CD8-positive, alpha-beta memory T cell (primary cell): ENCODE measurements at regions not wholly inside any gene's neighbourhood (a gene's known extent, or its start where the extent isn't known, plus 50 kb on each side); places are given as distances from the start of the nearest gene placed in this dataset.

Experiments
- CTCF ChIA-PET: fragments of 350-600 bp; sonication (Branson Sonifier 250); formaldehyde crosslinking; loops from one replicate; lab custom pipeline; 2021; ENCODE audit warnings: antibody characterized with exemption; lab: Charles Lee
- POLR2A ChIA-PET: fragments of 350-600 bp; sonication (Branson Sonifier 250); formaldehyde crosslinking; loops from one replicate; lab custom pipeline; 2021; ENCODE audit warnings: antibody characterized with exemption; lab: Charles Lee
- DNase-seq, 5 donors: peaks; one replicate each; pipeline versions ENCODE4 v3.0.0 to v3.0.0-alpha.2; 2020 to 2022; ENCODE audit warnings: mixed read lengths in 1 of 5
- H3K27ac ChIP-seq: one replicate; pipeline ENCODE4 v1.7.0; 2013; ENCODE audit warnings: low read depth, mild to moderate bottlenecking, low read length, moderate library complexity
- H3K27me3 ChIP-seq: 2 replicates; pipeline ENCODE4 v1.7.0; 2013; ENCODE audit warnings: low read length, mild to moderate bottlenecking; ENCODE audit not compliant: insufficient read depth, poor library complexity, severe bottlenecking
- H3K36me3 ChIP-seq: 2 replicates; pipeline ENCODE4 v1.7.0; 2013; ENCODE audit warnings: mild to moderate bottlenecking, low read length, moderate library complexity; ENCODE audit not compliant: insufficient read depth
- H3K4me1 ChIP-seq: 2 replicates; pipeline ENCODE4 v1.7.0; 2013; ENCODE audit warnings: mild to moderate bottlenecking, low read length, moderate library complexity; ENCODE audit not compliant: insufficient read depth
- H3K4me3 ChIP-seq: 2 replicates; pipeline ENCODE4 v1.7.0; 2013; ENCODE audit warnings: mild to moderate bottlenecking, low read length
- H3K9me3 ChIP-seq: 2 replicates; pipeline ENCODE4 v1.7.0; 2013; ENCODE audit warnings: mild to moderate bottlenecking, low read length
- H3K27ac Mint-ChIP-seq, 8 donors: one replicate each; pipeline ENCODE4 v1.8.0; 2020 to 2021; ENCODE audit warnings: mixed read lengths in 8 of 8, mild to moderate bottlenecking in 6 of 8, inconsistent platforms in 3 of 8, moderate library complexity in 3 of 8
- H3K27me3 Mint-ChIP-seq, 2 donors: one replicate each; pipeline ENCODE4 v1.8.0; 2020 to 2021; ENCODE audit warnings: mixed read lengths in 2 of 2, mild to moderate bottlenecking in 1 of 2, moderate library complexity in 1 of 2
- H3K36me3 Mint-ChIP-seq, 3 donors: one replicate each; pipeline ENCODE4 v1.8.0; 2020 to 2021; ENCODE audit warnings: mixed read lengths in 3 of 3, inconsistent platforms in 1 of 3, mild to moderate bottlenecking in 1 of 3
- H3K4me1 Mint-ChIP-seq, 3 donors: one replicate each; pipeline ENCODE4 v1.8.0; 2020 to 2021; ENCODE audit warnings: mixed read lengths in 3 of 3, inconsistent platforms in 1 of 3, mild to moderate bottlenecking in 1 of 3
- H3K4me3 Mint-ChIP-seq, 7 donors: one replicate each; pipeline ENCODE4 v1.8.0; 2020 to 2021; ENCODE audit warnings: mixed read lengths in 7 of 7, mild to moderate bottlenecking in 6 of 7, moderate library complexity in 4 of 7, inconsistent platforms in 2 of 7
- H3K9me3 Mint-ChIP-seq, 5 donors: one replicate each; pipeline ENCODE4 v1.8.0; 2020 to 2022; ENCODE audit warnings: mixed read lengths in 5 of 5, mild to moderate bottlenecking in 3 of 5, moderate library complexity in 2 of 5, inconsistent platforms in 1 of 5

GRCh38 chr4:117783716-117784115 is 250.6 kb upstream of the NDST3 start:
- Mint-ChIP-seq H3K27ac (no peak overlapping the region), H3K27me3 (no peaks in the 10 kb centered on the region), H3K4me1 (no peaks in the 10 kb centered on the region), H3K4me3 (no peak overlapping the region), H3K36me3 (no peaks in the 10 kb centered on the region), H3K9me3 (peaks cover 0 to 4% (median 0%) of the 10 kb centered on the region in 5 donors)
- no peaks in the 10 kb centered on the region for H3K9me3 ChIP-seq
- H3K4me1 ChIP-seq, result no peaks in the 10 kb centered on the region
- ChIA-PET POLR2A (no interaction called here), CTCF (no interaction called here)
- no peaks in the 10 kb centered on the region for H3K36me3 ChIP-seq
- no peak overlapping the region for H3K27ac ChIP-seq
- no peaks in the 10 kb centered on the region for H3K27me3 ChIP-seq
- no peak overlapping the region for H3K4me3 ChIP-seq
- DNase-seq, result no peak

DNA sequence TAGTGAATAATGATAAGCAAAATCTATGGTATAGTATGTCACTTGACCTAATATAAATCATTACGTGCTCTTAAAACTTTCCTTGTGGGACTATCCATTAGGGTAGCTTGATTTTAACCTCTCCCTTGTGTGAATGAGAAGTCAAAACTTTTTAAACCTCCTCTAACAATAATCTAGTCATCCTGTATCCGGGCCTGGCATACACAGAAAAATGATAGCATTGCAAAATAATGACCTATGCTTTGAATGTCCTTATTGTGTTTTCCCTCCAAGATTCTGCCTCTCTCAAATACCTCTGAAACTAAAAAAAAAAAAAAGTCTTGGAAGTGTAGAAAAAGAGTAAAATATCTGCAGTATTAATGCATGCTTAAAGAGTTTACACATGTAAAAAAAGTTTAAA is 250.0 kb upstream of the NDST3 start:
- POLR2A ChIA-PET, result no interaction called here
- Mint-ChIP-seq H3K9me3 (peaks cover 0 to 4% (median 0%) of the 10 kb centered on the region in 5 donors), H3K4me1 (no peaks in the 10 kb centered on the region), H3K36me3 (no peaks in the 10 kb centered on the region), H3K4me3 (no peak overlapping the region), H3K27me3 (no peaks in the 10 kb centered on the region), H3K27ac (no peak overlapping the region)
- Histone ChIP-seq H3K27ac (no peak overlapping the region), H3K9me3 (no peaks in the 10 kb centered on the region), H3K4me1 (no peaks in the 10 kb centered on the region), H3K36me3 (no peaks in the 10 kb centered on the region), H3K4me3 (no peak overlapping the region), H3K27me3 (no peaks in the 10 kb centered on the region)
- DNase-seq, result no peak
- CTCF ChIA-PET, result no interaction called here

DNA sequence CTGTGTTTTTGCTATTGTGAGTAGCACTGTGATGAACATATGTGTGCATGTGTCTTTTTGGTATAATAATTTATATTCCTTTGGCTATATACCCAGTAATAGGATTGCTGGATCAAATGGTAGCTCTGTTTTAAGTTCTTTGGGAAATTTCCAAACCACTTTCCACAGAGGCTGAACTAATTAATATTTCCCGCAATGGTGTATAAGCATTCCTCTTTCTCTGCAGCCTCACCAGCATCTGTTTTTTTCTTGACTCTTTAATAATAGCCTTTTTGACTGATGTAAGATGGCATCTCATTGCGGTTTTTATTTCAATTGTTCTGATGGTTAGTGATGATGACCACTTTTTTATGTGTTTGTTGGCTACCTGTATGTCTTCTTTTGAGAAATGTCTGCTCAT is 247.7 kb upstream of the NDST3 start:
- Mint-ChIP-seq H3K27me3 (no peaks in the 10 kb centered on the region), H3K27ac (no peak overlapping the region), H3K9me3 (peaks cover 0 to 4% (median 0%) of the 10 kb centered on the region in 5 donors), H3K36me3 (no peaks in the 10 kb centered on the region), H3K4me3 (no peak overlapping the region), H3K4me1 (no peaks in the 10 kb centered on the region)
- no peak overlapping the region for H3K4me3 ChIP-seq
- no peaks in the 10 kb centered on the region for H3K9me3 ChIP-seq
- no peaks in the 10 kb centered on the region for H3K27me3 ChIP-seq
- no peak for DNase-seq
- ChIA-PET CTCF (no interaction called here), POLR2A (no interaction called here)
- no peaks in the 10 kb centered on the region for H3K4me1 ChIP-seq
- H3K36me3 ChIP-seq, result no peaks in the 10 kb centered on the region
- no peak overlapping the region for H3K27ac ChIP-seq

- no peaks in the 10 kb centered on the region for H3K36me3 Mint-ChIP-seq
Measured at GRCh38 chr4:117793845-117794480, 240.3 kb upstream of the NDST3 start.

GRCh38 chr4:117796677-117797076 is 237.6 kb upstream of the NDST3 start:
- ChIA-PET POLR2A (no interaction called here), CTCF (no interaction called here)
- peaks cover 0 to 16% (median 0%) of the 10 kb centered on the region in 5 donors for H3K9me3 Mint-ChIP-seq
- H3K4me1 Mint-ChIP-seq, result no peaks in the 10 kb centered on the region
- Histone ChIP-seq H3K27me3 (no peaks in the 10 kb centered on the region), H3K27ac (no peak overlapping the region), H3K9me3 (no peaks in the 10 kb centered on the region), H3K4me1 (no peaks in the 10 kb centered on the region), H3K4me3 (no peak overlapping the region), H3K36me3 (no peaks in the 10 kb centered on the region)
- H3K4me3 Mint-ChIP-seq, result no peak overlapping the region
- H3K36me3 Mint-ChIP-seq, result no peaks in the 10 kb centered on the region
- no peak for DNase-seq
- no peak overlapping the region for H3K27ac Mint-ChIP-seq
- H3K27me3 Mint-ChIP-seq, result peaks cover 0 to 2% of the 10 kb centered on the region in 2 donors

More at GRCh38 chr4:117793845-117794480, 240.3 kb upstream of the NDST3 start:
- Histone ChIP-seq H3K27ac (no peak overlapping the region), H3K4me3 (no peak overlapping the region), H3K36me3 (no peaks in the 10 kb centered on the region), H3K27me3 (no peaks in the 10 kb centered on the region), H3K9me3 (no peaks in the 10 kb centered on the region), H3K4me1 (no peaks in the 10 kb centered on the region)
- Mint-ChIP-seq H3K4me3 (no peak overlapping the region), H3K27ac (no peak overlapping the region), H3K9me3 (peaks cover 0 to 16% (median 0%) of the 10 kb centered on the region in 5 donors), H3K27me3 (no peaks in the 10 kb centered on the region), H3K4me1 (no peaks in the 10 kb centered on the region)
- CTCF ChIA-PET, result no interaction called here
- no peak for DNase-seq
- POLR2A ChIA-PET, result no interaction called here

GRCh38 chr4:117800636-117801035 is 233.7 kb upstream of the NDST3 start:
- Histone ChIP-seq H3K4me3 (no peak overlapping the region), H3K27ac (no peak overlapping the region), H3K9me3 (no peaks in the 10 kb centered on the region), H3K27me3 (no peaks in the 10 kb centered on the region), H3K4me1 (no peaks in the 10 kb centered on the region), H3K36me3 (no peaks in the 10 kb centered on the region)
- POLR2A ChIA-PET, result no interaction called here
- Mint-ChIP-seq H3K9me3 (peaks cover 0 to 7% (median 0%) of the 10 kb centered on the region in 5 donors), H3K4me1 (no peaks in the 10 kb centered on the region), H3K27ac (no peak overlapping the region), H3K27me3 (peaks cover 0 to 2% of the 10 kb centered on the region in 2 donors), H3K4me3 (no peak overlapping the region), H3K36me3 (no peaks in the 10 kb centered on the region)
- DNase-seq, result no peak
- CTCF ChIA-PET, result no interaction called here

DNA sequence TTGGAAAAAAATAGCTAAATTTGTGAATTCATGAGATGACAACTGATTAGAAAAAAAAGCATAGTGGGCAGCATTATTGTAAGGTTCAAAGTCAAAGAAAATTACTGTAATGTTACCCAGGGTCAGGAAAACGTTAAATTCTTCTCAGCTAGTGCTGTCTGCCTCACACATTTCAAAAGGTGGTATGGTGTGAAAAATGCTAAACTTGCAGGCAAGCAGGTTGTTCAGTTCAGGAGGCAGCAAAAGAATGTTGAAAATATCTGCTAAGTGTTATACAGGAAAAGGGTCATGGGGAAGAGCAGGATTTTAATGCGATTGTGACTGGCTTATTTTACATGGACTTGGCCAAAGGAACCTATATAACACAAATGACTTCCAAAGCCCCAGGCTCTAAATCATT is 232.5 kb upstream of the NDST3 start:
- ChIA-PET CTCF (no interaction called here), POLR2A (no interaction called here)
- no peaks in the 10 kb centered on the region for H3K9me3 ChIP-seq
- H3K27me3 ChIP-seq, result no peaks in the 10 kb centered on the region
- Mint-ChIP-seq H3K9me3 (peaks cover 0 to 6% (median 0%) of the 10 kb centered on the region in 5 donors), H3K27me3 (peaks cover 0 to 2% of the 10 kb centered on the region in 2 donors), H3K4me3 (no peak overlapping the region), H3K4me1 (no peaks in the 10 kb centered on the region), H3K36me3 (no peaks in the 10 kb centered on the region), H3K27ac (no peak overlapping the region)
- H3K36me3 ChIP-seq, result no peaks in the 10 kb centered on the region
- no peak overlapping the region for H3K4me3 ChIP-seq
- DNase-seq, result no peak
- H3K27ac ChIP-seq, result no peak overlapping the region
- no peaks in the 10 kb centered on the region for H3K4me1 ChIP-seq

DNA sequence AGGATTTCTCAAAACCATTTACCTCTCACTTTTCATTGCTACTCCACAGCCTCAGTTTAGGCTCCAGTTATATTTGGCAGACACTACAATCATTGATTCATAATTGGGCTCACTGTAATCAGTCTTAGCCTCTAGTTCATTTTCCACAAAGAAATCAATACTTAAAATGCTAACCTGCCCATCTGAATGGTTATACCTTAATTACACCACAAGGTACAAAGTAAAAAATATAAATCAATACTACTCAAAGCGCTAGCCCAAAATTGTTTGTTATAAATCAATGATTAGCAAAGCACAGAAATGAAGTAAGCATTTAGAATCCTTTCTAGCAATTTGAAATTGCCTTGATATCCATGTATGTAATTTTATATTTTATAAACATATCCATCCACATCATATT is 222.6 kb upstream of the NDST3 start:
- no peaks in the 10 kb centered on the region for H3K4me1 ChIP-seq
- ChIA-PET CTCF (no interaction called here), POLR2A (no interaction called here)
- H3K9me3 Mint-ChIP-seq, result peaks cover 0 to 7% (median 3%) of the 10 kb centered on the region in 5 donors
- no peaks in the 10 kb centered on the region for H3K27me3 ChIP-seq
- no peak overlapping the region for H3K4me3 ChIP-seq
- H3K27ac ChIP-seq, result no peak overlapping the region
- H3K27ac Mint-ChIP-seq, result no peak overlapping the region
- H3K9me3 ChIP-seq, result no peaks in the 10 kb centered on the region
- no peaks in the 10 kb centered on the region for H3K36me3 ChIP-seq
- no peak overlapping the region for H3K4me3 Mint-ChIP-seq
- H3K27me3 Mint-ChIP-seq, result no peaks in the 10 kb centered on the region
- no peak for DNase-seq
- H3K36me3 Mint-ChIP-seq, result no peaks in the 10 kb centered on the region
- no peaks in the 10 kb centered on the region for H3K4me1 Mint-ChIP-seq
